Right lobe of liver (tissue), 4 donors: ENCODE measurements at regions not wholly inside any gene's neighbourhood (a gene's known extent, or its start where the extent isn't known, plus 50 kb on each side); places are given as distances from the start of the nearest gene placed in this dataset.

Experiments
- POLR2A ChIP-seq: fragments of 450-650 bp; IDR thresholded peaks from one replicate; pipeline ENCODE4 v1.6.1; 2017; ENCODE audit warnings: antibody characterized with exemption, mild to moderate bottlenecking
- TF ChIP-seq, protein P1 (sequence below), 4 donors: fragments of 200-600 bp in 3 of 4; fragments of 450-650 bp in 1 of 4; IDR thresholded peaks; one replicate each; pipeline versions ENCODE4 v1.5.1 to v1.8.0; 2016 to 2022; ENCODE audit warnings: antibody characterized with exemption in 4 of 4, mild to moderate bottlenecking in 2 of 4
- donor health status: DM: no; HTN: no; CAD: no.
- donor health status: DM: no; HTN: no; CAD: no.
- donor health status: DM: no; HTN: yes; CAD: no.

DNA sequence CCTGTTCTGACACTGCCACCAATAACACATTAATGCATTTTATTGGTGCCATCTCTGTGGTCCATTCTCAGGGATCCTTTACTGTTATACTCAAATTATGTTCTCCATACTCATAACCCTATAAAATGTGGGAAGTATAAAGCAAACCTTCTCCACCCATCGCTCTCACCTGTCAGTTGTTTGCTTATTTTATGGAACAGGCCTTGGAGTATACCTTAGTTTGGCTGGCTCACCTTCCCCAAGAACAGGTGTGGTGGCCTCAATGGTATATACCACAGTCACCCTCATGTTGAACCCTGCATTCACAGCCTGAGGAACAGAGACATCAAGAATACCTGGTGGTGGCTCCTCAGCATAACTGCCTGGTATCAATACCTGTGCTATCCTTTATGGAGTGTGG, 308.4 kb upstream of the STXBP6 start:
- TF ChIP-seq, protein P1, sequence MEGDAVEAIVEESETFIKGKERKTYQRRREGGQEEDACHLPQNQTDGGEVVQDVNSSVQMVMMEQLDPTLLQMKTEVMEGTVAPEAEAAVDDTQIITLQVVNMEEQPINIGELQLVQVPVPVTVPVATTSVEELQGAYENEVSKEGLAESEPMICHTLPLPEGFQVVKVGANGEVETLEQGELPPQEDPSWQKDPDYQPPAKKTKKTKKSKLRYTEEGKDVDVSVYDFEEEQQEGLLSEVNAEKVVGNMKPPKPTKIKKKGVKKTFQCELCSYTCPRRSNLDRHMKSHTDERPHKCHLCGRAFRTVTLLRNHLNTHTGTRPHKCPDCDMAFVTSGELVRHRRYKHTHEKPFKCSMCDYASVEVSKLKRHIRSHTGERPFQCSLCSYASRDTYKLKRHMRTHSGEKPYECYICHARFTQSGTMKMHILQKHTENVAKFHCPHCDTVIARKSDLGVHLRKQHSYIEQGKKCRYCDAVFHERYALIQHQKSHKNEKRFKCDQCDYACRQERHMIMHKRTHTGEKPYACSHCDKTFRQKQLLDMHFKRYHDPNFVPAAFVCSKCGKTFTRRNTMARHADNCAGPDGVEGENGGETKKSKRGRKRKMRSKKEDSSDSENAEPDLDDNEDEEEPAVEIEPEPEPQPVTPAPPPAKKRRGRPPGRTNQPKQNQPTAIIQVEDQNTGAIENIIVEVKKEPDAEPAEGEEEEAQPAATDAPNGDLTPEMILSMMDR (IDR thresholded peaks at IDR 0.05) = no peak
- TF ChIP-seq POLR2A = no peak
